H1 (cell line): ENCODE measurements at regions not wholly inside any gene's neighbourhood (a gene's known extent, or its start where the extent isn't known, plus 50 kb on each side); places are given as distances from the start of the nearest gene placed in this dataset.

Source experiments
- CTCF ChIA-PET: fragments of 300-600 bp; sonication (Branson Sonifier 250); formaldehyde crosslinking; loops from one replicate; lab custom pipeline; 2021; ENCODE audit not compliant: partially characterized antibody; lab: Charles Lee
- POLR2A ChIA-PET: fragments of 300-600 bp; sonication (Branson Sonifier 250); formaldehyde crosslinking; loops from one replicate; lab custom pipeline; 2021; ENCODE audit warnings: inconsistent platforms; ENCODE audit not compliant: partially characterized antibody; lab: Charles Lee
- DNase-seq, 2 experiments: peaks; one replicate each; pipeline versions ENCODE4 v3.0.0 to v3.0.0-alpha.2; 2010 to 2022; ENCODE audit warnings: low spot score in 2 of 2, low read depth in 1 of 2, mixed read lengths in 1 of 2
- FAIRE-seq: peaks from 2 replicates; lab custom pipeline; 2011; peaks lifted over from hg19 to GRCh38; lab: Jason Lieb, UNC
- H2AFZ ChIP-seq: 2 replicates; pipeline ENCODE4 v1.8.1; 2012; ENCODE audit warnings: low read length, inconsistent platforms
- H2AK5ac ChIP-seq: 2 replicates; pipeline ENCODE4 v1.6.1; 2013; ENCODE audit warnings: low read depth, low read length
- H2BK120ac ChIP-seq: replicated peaks from 2 replicates; pipeline ENCODE3; 2013; ENCODE audit warnings: low read depth, low read length, inconsistent platforms
- H2BK12ac ChIP-seq: 2 replicates; pipeline ENCODE4 v1.6.1; 2013; ENCODE audit warnings: low read depth, low read length
- H2BK15ac ChIP-seq: 2 replicates; pipeline ENCODE4 v1.6.1; 2013; ENCODE audit warnings: low read length
- H2BK20ac ChIP-seq: 2 replicates; pipeline ENCODE4 v1.6.1; 2013; ENCODE audit warnings: low read length
- H2BK5ac ChIP-seq: 2 replicates; pipeline ENCODE4 v1.6.1; 2013; ENCODE audit warnings: low read depth, low read length
- H3K14ac ChIP-seq: 2 replicates; pipeline ENCODE4 v1.6.1; 2013; ENCODE audit warnings: inconsistent platforms; ENCODE audit not compliant: insufficient read length
- H3K18ac ChIP-seq: 2 replicates; pipeline ENCODE4 v1.6.1; 2013; ENCODE audit warnings: low read length; ENCODE audit errors: extremely low read depth
- H3K23ac ChIP-seq: 2 replicates; pipeline ENCODE4 v1.6.1; 2013; ENCODE audit warnings: inconsistent platforms; ENCODE audit not compliant: insufficient read length
- H3K23me2 ChIP-seq: 2 replicates; pipeline ENCODE4 v1.6.1; 2013; ENCODE audit warnings: low read depth, low read length
- H3K27ac ChIP-seq: 2 replicates; pipeline ENCODE4 v1.6.1; 2011; ENCODE audit warnings: low read depth, low read length, inconsistent platforms
- H3K27me3 ChIP-seq, 4 experiments: replicated peaks in 1 of 4; 1 replicate in 1 of 4; 2 replicates in 3 of 4; pipeline versions ENCODE4 v1.6.1 to v1.8.1; 2011 to 2013; ENCODE audit warnings: low read length in 3 of 4, mild to moderate bottlenecking in 3 of 4, inconsistent platforms in 2 of 4, mixed read lengths in 2 of 4, moderate library complexity in 1 of 4; ENCODE audit not compliant: control insufficient read depth in 3 of 4, insufficient read depth in 3 of 4; ENCODE audit errors: extremely low read depth in 1 of 4
- H3K36me3 ChIP-seq, 4 experiments: 2 replicates each; pipeline versions ENCODE4 v1.6.1 to v1.8.1; 2011 to 2013; ENCODE audit warnings: mild to moderate bottlenecking in 4 of 4, low read length in 3 of 4, moderate library complexity in 2 of 4, control low read depth in 1 of 4, inconsistent platforms in 1 of 4; ENCODE audit not compliant: insufficient read depth in 4 of 4, control insufficient read depth in 2 of 4
- H3K4ac ChIP-seq: replicated peaks from 2 replicates; pipeline ENCODE3; 2013; ENCODE audit warnings: low read length, low read depth, mixed read lengths, inconsistent platforms; ENCODE audit not compliant: insufficient read length
- H3K4me1 ChIP-seq, 4 experiments: replicated peaks in 1 of 4; 1 replicate in 1 of 4; 2 replicates in 3 of 4; pipeline versions ENCODE4 v1.6.1 to v1.8.1; 2011 to 2013; ENCODE audit warnings: low read length in 3 of 4, inconsistent platforms in 2 of 4, mixed read lengths in 1 of 4; ENCODE audit not compliant: insufficient read depth in 4 of 4, control insufficient read depth in 3 of 4
- H3K4me2 ChIP-seq, 2 experiments: 2 replicates each; pipeline versions ENCODE4 v1.6.1 to v1.8.1; 2011 to 2013; ENCODE audit warnings: low read depth in 2 of 2, low read length in 2 of 2, control low read depth in 1 of 2, inconsistent platforms in 1 of 2, mild to moderate bottlenecking in 1 of 2; ENCODE audit not compliant: insufficient read depth in 1 of 2
- H3K4me3 ChIP-seq, 4 experiments: fragments of 200-600, 300-600 bp in 1 of 4; sonication (generic), shearing (Covaris generic), sonication (Bioruptor Twin) in 1 of 4; 2 replicates each; pipeline versions ENCODE4 v1.5.1 to v1.8.1; 2011 to 2016; ENCODE audit warnings: low read length in 4 of 4, low read depth in 3 of 4, control low read depth in 2 of 4, inconsistent platforms in 2 of 4, mild to moderate bottlenecking in 2 of 4, mixed read lengths in 1 of 4, moderate library complexity in 1 of 4; ENCODE audit not compliant: insufficient read depth in 2 of 4; ENCODE audit errors: extremely low read depth in 1 of 4
- H3K56ac ChIP-seq: replicated peaks from 2 replicates; pipeline ENCODE3; 2013; ENCODE audit warnings: low read depth, mild to moderate bottlenecking, mixed read lengths, low read length, inconsistent platforms; ENCODE audit not compliant: insufficient read length
- H3K79me1 ChIP-seq: 2 replicates; pipeline ENCODE4 v1.6.1; 2013; ENCODE audit warnings: low read depth, low read length, control low read depth
- H3K79me2 ChIP-seq, 2 experiments: 2 replicates each; pipeline versions ENCODE4 v1.6.1 to v1.8.1; 2012 to 2013; ENCODE audit warnings: low read length in 2 of 2, mild to moderate bottlenecking in 2 of 2, inconsistent platforms in 1 of 2; ENCODE audit not compliant: insufficient read depth in 2 of 2, control insufficient read depth in 1 of 2
- H3K9ac ChIP-seq, 4 experiments: replicated peaks in 1 of 4; 1 replicate in 1 of 4; 2 replicates in 3 of 4; pipeline versions ENCODE4 v1.6.1 to v1.8.1; 2011 to 2013; ENCODE audit warnings: low read depth in 3 of 4, low read length in 3 of 4, control low read depth in 2 of 4, mild to moderate bottlenecking in 2 of 4, moderate library complexity in 2 of 4, inconsistent platforms in 1 of 4; ENCODE audit errors: extremely low read depth in 1 of 4
- H3K9me3 ChIP-seq, 2 experiments: 2 replicates each; pipeline versions ENCODE4 v1.6.1 to v1.8.1; 2012 to 2013; ENCODE audit warnings: mild to moderate bottlenecking in 2 of 2, moderate library complexity in 2 of 2, control low read depth in 1 of 2, inconsistent platforms in 1 of 2, low read depth in 1 of 2, low read length in 1 of 2, mixed read lengths in 1 of 2; ENCODE audit not compliant: insufficient read depth in 2 of 2
- H4K20me1 ChIP-seq, 2 experiments: replicated peaks in 1 of 2; 2 replicates each; pipeline versions ENCODE3 to v1.8.1; 2011 to 2013; ENCODE audit warnings: inconsistent platforms in 2 of 2, low read length in 2 of 2, mild to moderate bottlenecking in 1 of 2; ENCODE audit not compliant: insufficient read depth in 2 of 2, control insufficient read depth in 1 of 2
- H4K5ac ChIP-seq: 2 replicates; pipeline ENCODE4 v1.6.1; 2013; ENCODE audit warnings: low read length, low read depth, mixed read lengths, inconsistent platforms; ENCODE audit not compliant: insufficient read length
- H4K8ac ChIP-seq: 2 replicates; pipeline ENCODE4 v1.8.0; 2013; ENCODE audit warnings: mild to moderate bottlenecking, moderate library complexity, low read length, inconsistent platforms; ENCODE audit not compliant: insufficient read depth; ENCODE audit errors: extremely low read depth
- H4K91ac ChIP-seq: replicated peaks from 2 replicates; pipeline ENCODE3; 2013; ENCODE audit warnings: low read length, mixed read lengths, inconsistent platforms; ENCODE audit not compliant: insufficient read length
- POU5F1 ChIP-seq: IDR thresholded peaks from 2 replicates; pipeline ENCODE4 v1.6.1; 2011; ENCODE audit warnings: low read depth, mild to moderate bottlenecking, low read length, moderate library complexity
- WGBS, 2 experiments: shearing (Covaris generic) in 1 of 2; methylation state at CpG; one replicate each; pipeline versions ENCODE4 v1.1.6 to v1.1.7; 2013 to 2015; ENCODE audit warnings: low lambda C conversion rate in 2 of 2, mixed read lengths in 2 of 2, inconsistent platforms in 1 of 2, low coverage in 1 of 2, missing lambda C conversion rate in 1 of 2; ENCODE audit not compliant: insufficient replicate concordance in 2 of 2, insufficient coverage in 1 of 2, insufficient read length in 1 of 2; ENCODE audit errors: extremely low coverage in 1 of 2, missing lambda C conversion rate in 1 of 2; 5-methylcytosine and 5-hydroxymethylcytosine counted together

DNA sequence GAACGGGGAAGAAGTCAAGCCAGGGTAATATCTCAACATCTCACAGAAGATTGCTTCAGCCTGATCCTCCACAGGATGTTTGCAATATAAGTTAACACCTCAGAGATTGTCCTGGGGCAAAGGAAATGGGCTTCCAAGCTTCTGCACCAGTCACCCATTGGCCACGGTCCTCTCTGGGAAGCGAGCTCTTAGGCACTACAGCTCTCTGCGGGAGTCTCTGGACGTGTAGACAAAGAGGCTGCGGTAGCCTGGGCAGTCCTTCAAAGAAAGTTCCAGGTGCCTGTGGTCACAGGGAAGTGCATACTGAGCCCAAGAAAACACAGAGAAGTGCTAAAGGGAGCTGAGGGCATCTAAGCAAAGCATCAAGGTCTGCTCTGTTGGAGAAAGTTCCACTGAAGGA lies 805.7 kb downstream of the DIAPH3 start:
- Histone ChIP-seq H3K79me2 (no peaks in the 10 kb centered on the region), H2AK5ac (no peak overlapping the region), H3K4ac (no peak overlapping the region), H4K8ac (no peak overlapping the region; the same call in 1 of the 2 replicates), H2BK5ac (no peak overlapping the region), H3K27me3 (no peaks in the 10 kb centered on the region), H3K4me1 (no peaks in the 10 kb centered on the region), H2BK20ac (no peak overlapping the region), H3K27ac (no peak overlapping the region), H4K20me1 (no peaks in the 10 kb centered on the region), H2BK15ac (no peak overlapping the region), H3K4me3 (no peak overlapping the region), H3K14ac (no peak overlapping the region), H2AFZ (no peak overlapping the region), H4K5ac (no peak overlapping the region), H3K9me3 (no peaks in the 10 kb centered on the region), H3K36me3 (no peaks in the 10 kb centered on the region), H2BK120ac (no peak overlapping the region), H3K9ac (no peak overlapping the region), H3K56ac (no peak overlapping the region), H3K23me2 (no peaks in the 10 kb centered on the region), H2BK12ac (no peak overlapping the region), H3K4me2 (no peak overlapping the region), H3K18ac (no peak overlapping the region), H3K79me1 (no peaks in the 10 kb centered on the region), H3K23ac (no peak overlapping the region), H4K91ac (no peak overlapping the region)
- ChIA-PET CTCF (no interaction called here), POLR2A (interaction anchor here (1.2 kb wide), 1 partner anchor 11 kb away, joined by 3 read pairs; no protein-coding TSS in a partner anchor)
- DNase-seq, result no peak
- WGBS, 2 experiments, result 83% methylated on average over 6 of the region's 6 CpGs; no CpG with 5 or more reads in 1 of the 2 experiments
- FAIRE-seq, result no peak
- TF ChIP-seq POU5F1, result no peak
